HG03064 (cell line): ENCODE measurements at regions not wholly inside any gene's neighbourhood (a gene's known extent, or its start where the extent isn't known, plus 50 kb on each side); places are given as distances from the start of the nearest gene placed in this dataset.

Source experiments
- ATAC-seq: cut with Tn5 transposase; IDR thresholded peaks from one replicate; pipeline ENCODE4 v1.9.1; 2021; ENCODE audit warnings: low read depth; ENCODE audit not compliant: unreplicated experiment

- no peak for ATAC-seq
Observed at GRCh38 chr5:6177926-6178325, 200.4 kb downstream of the MED10 start.

- ATAC-seq: no peak
Observed at GRCh38 chr5:6176102-6176693, 202.1 kb downstream of the MED10 start.

- no peak for ATAC-seq
Observed at GRCh38 chr5:6175172-6175854, 203.0 kb downstream of the MED10 start.

GRCh38 chr5:6169660-6170059 is 208.7 kb downstream of the MED10 start:
- ATAC-seq: no peak

GRCh38 chr5:6166698-6167394 is 211.5 kb downstream of the MED10 start:
- ATAC-seq: no peak

GRCh38 chr5:6163913-6164312 is 214.4 kb downstream of the MED10 start:
- no peak for ATAC-seq

- no peak for ATAC-seq
Observed at GRCh38 chr5:6162175-6162574, 216.2 kb downstream of the MED10 start.

- no peak for ATAC-seq
Observed at GRCh38 chr5:6161257-6161656, 217.1 kb downstream of the MED10 start.

- no peak for ATAC-seq
Observed at GRCh38 chr5:6159832-6160430, 218.4 kb downstream of the MED10 start.

GRCh38 chr5:6158974-6159831 is 219.1 kb downstream of the MED10 start:
- ATAC-seq: no peak

GRCh38 chr5:6154216-6154615 is 224.1 kb downstream of the MED10 start:
- ATAC-seq: no peak

GRCh38 chr5:6146271-6146670 is 232.1 kb downstream of the MED10 start:
- ATAC-seq: no peak

GRCh38 chr5:6145616-6146237 is 232.6 kb downstream of the MED10 start:
- no peak for ATAC-seq

GRCh38 chr5:6143523-6143922 is 234.8 kb downstream of the MED10 start:
- no peak for ATAC-seq

GRCh38 chr5:6142353-6142752 is 236.0 kb downstream of the MED10 start:
- no peak for ATAC-seq

- no peak for ATAC-seq
Observed at GRCh38 chr5:6140219-6140618, 238.1 kb downstream of the MED10 start.

GRCh38 chr5:6135977-6136376 is 242.4 kb downstream of the MED10 start:
- ATAC-seq: no peak

- ATAC-seq: no peak
Observed at GRCh38 chr5:6134281-6134680, 244.1 kb downstream of the MED10 start.

- no peak for ATAC-seq
Observed at GRCh38 chr5:6125781-6126180, 252.6 kb downstream of the MED10 start.

- no peak for ATAC-seq
Observed at GRCh38 chr5:6118691-6119090, 259.7 kb downstream of the MED10 start.
